ENCODE measurements at regions not wholly inside any gene's neighbourhood (a gene's known extent, or its start where the extent isn't known, plus 50 kb on each side); places are given as distances from the start of the nearest gene placed in this dataset.

GRCh38 chr1:5231541-5232315 lies 577.3 kb downstream of the AJAP1 start:
- DNase-seq (ENCODE audit: low spot score) = no peak

DNA sequence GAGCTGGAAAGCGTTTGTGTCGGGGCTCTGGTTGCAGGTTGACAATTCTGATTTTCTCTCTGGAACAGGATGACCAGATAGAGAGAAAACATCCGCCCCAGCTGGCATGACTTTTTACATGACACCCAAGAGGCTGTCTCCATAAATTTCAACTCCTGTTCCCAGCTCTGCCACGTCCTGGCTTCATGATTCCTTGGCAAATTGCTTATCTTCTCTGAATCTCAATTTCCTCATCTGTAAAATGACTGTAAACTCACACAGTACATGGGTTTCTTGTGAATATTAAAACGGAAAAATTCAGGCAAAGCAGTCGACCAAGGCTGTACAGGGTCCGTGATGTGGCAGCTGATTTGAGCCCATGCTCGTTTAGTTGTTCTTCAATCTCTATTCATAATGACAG lies 572.7 kb downstream of the AJAP1 start:
- no peak for DNase-seq (ENCODE audit: low spot score)

GRCh38 chr1:5225707-5226704 lies 571.6 kb downstream of the AJAP1 start:
- no peak for DNase-seq (ENCODE audit: low spot score)

DNA sequence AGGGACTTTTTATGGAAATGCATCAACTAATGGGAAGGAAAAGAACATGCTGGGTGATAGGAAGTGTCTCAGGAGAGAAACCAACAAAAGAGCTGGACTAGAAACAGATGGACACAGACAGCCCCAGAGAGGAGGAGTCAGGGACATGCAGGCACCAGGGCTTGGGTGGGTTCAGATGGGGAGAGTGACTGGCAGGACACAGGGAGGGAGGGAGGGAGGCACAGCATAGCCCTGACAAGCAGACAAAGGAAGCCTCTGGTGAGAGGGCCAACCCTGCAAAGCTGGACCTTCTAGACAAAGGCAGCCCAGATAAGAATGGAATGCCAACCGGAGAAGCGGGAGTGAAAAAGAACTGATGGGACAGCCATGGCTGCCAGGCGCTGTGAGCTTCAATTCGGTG lies 568.8 kb downstream of the AJAP1 start:
- no peak for DNase-seq (ENCODE audit: low spot score)

- DNase-seq (ENCODE audit: low spot score) = no peak
These were observed 568.2 kb downstream of the AJAP1 start for GRCh38 chr1:5222626-5223025.

DNA sequence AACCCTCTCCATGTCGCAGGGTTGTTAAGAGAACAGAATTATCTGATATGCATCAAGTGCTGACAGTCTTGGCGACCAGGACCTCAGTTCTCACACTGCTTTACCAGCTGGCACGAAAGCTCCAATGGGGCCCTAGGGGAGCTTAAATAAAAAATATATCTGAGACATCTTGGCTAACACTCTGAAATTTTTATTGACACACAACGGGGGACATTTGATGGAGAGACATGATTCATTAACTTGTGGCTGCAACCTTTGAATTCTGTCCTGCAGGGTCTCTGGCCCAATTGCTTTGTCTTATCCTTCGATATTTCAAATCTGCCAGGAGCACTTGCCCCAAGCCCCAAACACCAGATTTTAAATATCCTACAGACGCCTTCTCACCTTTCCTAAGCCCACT lies 567.0 kb downstream of the AJAP1 start:
- no peak for DNase-seq (ENCODE audit: low spot score)

- no peak for DNase-seq (ENCODE audit: low spot score)
These were observed 566.4 kb downstream of the AJAP1 start for GRCh38 chr1:5220821-5221220.

GRCh38 chr1:5220421-5220820 lies 566.0 kb downstream of the AJAP1 start:
- DNase-seq (ENCODE audit: low spot score) = no peak

DNA sequence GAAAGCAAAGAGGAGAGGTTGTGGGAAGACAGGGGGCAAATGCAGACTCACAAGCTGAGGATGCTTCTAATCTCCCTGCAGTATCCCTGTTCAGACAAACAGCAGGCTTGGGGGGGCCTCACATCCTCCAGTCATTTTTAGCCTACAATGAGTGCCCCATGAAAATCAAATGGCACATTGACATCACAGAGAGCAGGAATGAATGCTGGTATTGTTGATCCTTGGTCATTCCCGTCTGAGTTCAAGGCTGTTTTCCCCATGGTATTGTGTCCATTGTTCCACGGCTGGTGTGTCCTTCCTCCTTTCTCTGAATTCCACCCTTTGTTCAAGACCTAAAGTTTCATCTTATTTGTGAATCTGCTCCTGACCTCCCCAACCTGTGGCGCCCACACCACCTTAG lies 545.6 kb downstream of the AJAP1 start:
- DNase-seq (ENCODE audit: low spot score) = no peak

DNA sequence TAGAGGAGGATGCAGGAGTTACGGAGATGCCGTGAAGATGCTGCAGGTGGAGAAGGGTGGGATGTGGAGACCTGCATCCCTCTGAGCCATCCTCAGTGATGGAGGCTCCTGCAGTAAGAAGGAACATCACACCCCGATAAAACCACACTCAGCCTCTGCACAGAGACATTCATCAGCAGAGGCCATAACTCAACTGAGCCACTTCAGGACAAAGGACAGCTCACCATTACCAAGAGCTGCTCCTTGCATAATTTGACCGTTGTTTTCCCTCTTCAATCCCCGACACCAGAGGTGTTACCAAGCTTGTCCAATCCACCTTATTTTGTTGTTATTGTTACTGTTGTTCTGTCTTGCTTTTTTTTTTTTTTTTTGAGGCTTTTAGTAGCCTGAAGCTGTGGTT lies 543.9 kb downstream of the AJAP1 start:
- DNase-seq (ENCODE audit: low spot score) = no peak

DNA sequence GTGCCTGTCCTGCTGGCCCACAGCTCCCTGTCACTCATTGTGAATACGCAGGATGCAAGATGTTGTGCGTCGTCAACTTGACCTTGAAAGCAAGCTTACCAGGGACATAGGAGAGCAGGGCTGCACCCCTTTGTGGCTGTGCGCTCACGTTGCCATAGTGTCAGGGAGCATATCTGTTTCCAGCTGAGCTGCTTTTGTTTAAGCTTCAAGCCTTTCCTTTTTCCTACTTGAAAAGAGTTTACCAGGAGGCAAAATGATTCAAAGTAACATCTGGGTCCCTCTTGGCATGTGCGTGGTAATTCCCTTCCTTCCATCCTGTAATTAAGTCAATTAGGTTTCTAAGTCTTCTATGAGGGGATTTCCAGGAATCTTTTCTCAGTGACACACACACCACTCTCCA lies 537.1 kb downstream of the AJAP1 start:
- DNase-seq (ENCODE audit: low spot score) = no peak

DNA sequence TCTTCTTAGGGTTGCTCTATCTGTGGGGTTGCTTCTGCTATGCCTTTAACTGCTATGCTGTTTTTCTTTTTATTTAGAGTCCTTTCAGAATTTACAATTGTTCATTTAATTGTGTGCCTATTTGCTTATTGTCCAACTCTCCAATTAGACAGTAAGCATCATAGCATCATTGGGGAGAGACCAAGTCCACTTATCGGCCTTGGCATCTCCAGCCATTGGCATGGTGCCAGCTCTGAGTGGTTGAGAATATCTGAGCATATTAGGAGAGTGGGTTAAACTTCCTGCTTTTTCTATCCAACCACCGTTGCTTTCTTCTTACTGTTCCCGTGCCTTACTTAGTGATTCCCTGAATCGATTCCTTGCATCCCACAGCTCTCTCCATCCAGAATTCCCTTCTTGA lies 535.0 kb downstream of the AJAP1 start:
- no peak for DNase-seq (ENCODE audit: low spot score)

- no peak for DNase-seq (ENCODE audit: low spot score)
These were observed 511.4 kb downstream of the AJAP1 start for GRCh38 chr1:5165762-5166161.

DNA sequence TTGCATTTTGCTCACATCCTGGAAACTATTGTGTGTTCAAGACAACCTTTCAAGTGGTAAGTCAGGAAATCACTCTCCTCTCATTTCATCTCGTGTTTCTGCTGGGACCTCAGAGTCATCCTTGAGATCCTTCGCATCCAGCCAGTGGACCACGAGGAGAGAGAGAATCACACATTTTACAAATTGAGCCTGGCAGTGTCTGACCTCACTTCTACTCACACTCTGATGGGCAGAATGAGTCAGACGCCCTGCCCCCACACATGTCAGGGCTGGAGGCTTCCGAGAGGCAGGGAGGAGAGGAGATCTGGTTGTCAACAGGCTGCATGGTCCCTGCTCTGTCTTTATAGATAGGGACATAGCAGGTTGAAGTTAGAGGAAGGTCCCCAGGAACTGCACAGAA lies 509.7 kb downstream of the AJAP1 start:
- no peak for DNase-seq (ENCODE audit: low spot score)

DNA sequence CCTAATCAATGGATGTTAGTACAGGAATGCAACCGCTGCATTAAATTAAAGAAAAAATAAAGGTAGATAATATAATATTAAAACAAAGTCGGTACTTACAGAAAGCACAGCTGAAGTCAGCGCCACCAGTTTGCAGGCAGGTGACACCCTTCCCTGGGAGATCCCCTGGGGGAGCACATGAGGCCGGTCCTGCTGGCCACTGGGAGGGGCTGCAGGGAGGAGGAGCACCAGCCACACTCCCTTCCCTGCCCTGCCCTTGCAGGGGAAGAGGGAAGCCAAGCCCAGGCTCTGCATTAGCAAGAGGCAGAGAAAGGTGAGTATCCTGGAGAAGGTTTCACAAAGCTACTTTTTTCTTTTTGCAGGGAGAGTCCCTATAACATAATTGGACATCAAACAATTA lies 507.0 kb downstream of the AJAP1 start:
- no peak for DNase-seq (ENCODE audit: low spot score)

GRCh38 chr1:5157175-5157574 lies 502.8 kb downstream of the AJAP1 start:
- DNase-seq (ENCODE audit: low spot score) = no peak

DNA sequence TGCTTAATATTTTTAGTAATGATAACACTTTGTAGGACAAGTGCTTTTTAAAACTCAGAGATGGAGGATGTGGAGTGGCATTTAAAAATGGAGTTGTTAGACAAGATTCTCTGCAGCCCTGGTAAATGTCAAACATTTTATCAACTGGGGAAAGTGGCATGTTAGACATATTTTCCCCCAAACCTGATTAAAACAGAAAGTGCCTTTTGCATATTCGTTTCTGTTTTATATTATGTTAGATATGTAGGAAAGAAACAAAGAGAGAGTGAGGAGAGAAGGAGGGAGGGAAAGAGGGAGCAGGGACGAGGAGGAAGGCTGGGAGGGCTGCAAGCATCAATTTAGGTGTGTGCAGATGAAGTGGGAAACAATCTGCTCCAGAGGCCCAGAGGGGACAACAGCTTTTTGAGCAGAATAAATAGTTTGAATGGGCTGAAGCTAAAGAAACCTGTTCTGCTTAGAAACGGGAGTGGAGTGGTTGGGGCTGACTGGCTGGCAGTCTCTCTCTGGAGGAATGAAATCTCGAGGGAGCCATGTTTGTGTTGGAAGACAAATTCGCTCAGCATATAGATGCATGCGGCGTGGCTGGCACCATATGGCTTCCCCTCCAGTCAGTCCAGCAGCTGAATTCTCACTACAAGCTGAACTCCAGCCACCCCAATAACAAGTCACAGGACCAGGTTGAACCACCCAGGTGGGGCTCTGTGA lies 502.2 kb downstream of the AJAP1 start:
- DNase-seq (ENCODE audit: low spot score) = no peak

DNA sequence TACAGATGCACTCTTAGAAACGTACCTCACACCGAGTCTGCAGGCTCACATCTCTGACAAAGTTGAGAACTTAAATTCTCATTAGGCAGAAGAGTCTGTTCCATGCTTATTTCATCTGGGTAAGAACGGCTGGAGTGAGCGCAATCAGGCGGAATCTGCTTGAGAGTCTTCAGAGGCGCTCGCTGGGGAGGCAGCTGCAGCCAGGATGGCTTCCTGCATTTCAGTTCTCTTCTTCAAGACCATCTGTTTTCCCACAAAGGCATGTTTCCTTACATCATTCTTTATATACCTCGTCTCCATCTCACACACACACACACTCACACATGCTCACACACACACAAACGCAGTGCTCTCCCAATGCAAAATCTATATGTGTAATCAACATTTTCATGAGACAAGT lies 497.1 kb downstream of the AJAP1 start:
- DNase-seq (ENCODE audit: low spot score) = no peak

DNA sequence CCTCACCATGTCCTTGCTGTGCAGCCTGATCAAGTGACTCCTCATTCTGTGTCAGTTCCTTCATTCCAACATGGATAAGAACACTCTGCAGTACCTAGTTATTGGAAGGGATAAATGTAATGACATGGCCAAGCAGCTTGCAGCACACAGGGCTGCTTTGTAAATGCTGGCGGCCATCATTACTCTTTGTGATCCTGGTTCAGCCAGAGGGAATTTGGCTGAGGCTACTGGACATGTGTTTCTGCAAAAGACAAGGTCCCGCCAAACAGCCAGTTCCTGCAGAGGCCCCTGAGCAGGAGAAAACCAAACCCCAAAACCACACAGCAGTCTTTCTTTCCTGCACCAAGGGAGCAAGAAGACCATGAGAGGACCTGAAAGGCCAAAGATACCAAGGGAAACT lies 495.8 kb downstream of the AJAP1 start:
- no peak for DNase-seq (ENCODE audit: low spot score)

DNA sequence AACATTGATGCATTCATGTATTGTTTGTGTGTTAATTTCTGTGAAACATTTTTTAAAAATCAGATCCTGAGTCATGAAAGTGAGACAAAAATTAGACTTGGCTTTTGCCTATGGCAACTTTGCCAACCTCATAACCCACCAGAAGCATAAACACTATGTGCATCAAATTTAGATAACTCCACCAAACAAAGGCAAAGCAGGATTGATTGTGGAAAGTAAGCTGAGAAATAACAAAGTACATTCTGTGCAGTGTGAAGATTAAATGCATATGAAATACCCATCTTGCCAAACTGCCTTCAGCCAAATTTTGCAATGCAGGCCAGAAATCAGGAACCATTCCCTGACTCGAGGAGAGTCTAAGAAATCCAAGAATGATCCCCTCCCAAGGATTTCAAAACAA lies 493.4 kb downstream of the AJAP1 start:
- no peak for DNase-seq (ENCODE audit: low spot score)

GRCh38 chr1:5142389-5142788 lies 488.0 kb downstream of the AJAP1 start:
- DNase-seq (ENCODE audit: low spot score) = no peak

GRCh38 chr1:5141750-5142149 lies 487.3 kb downstream of the AJAP1 start:
- DNase-seq (ENCODE audit: low spot score) = no peak

- DNase-seq (ENCODE audit: low spot score) = no peak
These were observed 486.6 kb downstream of the AJAP1 start for GRCh38 chr1:5140962-5141361.
